Activated CD8-positive, alpha-beta memory T cell treated with anti-CD3 and anti-CD28 coated beads, Interleukin-2, amount 10 ng/mL, durations not matched to agents 7 days and 5 days (primary cell): ENCODE measurements at regions not wholly inside any gene's neighbourhood (a gene's known extent, or its start where the extent isn't known, plus 50 kb on each side); places are given as distances from the start of the nearest gene placed in this dataset.
A peak's percentile ranks its signal among the peaks of the same experiment; 100 is the strongest.

Experiments used
- ATAC-seq: fragments of 150-1000 bp; cut with Tn5 transposase; one replicate; pipeline ENCODE4 v1.10.0; 2021; ENCODE audit warnings: moderate library complexity
- CTCF ChIA-PET: fragments of 350-600 bp; sonication (Branson Sonifier 250); formaldehyde crosslinking; loops from one replicate; lab custom pipeline; 2021; ENCODE audit warnings: antibody characterized with exemption; lab: Charles Lee
- DNase-seq: peaks from one replicate; pipeline ENCODE4 v3.0.0-alpha.2; 2020
- H3K27ac Mint-ChIP-seq: one replicate; pipeline ENCODE4 v1.8.0; 2021; ENCODE audit warnings: mild to moderate bottlenecking, mixed read lengths
- H3K27me3 Mint-ChIP-seq: one replicate; pipeline ENCODE4 v1.8.0; 2021; ENCODE audit warnings: mixed read lengths
- H3K36me3 Mint-ChIP-seq: one replicate; pipeline ENCODE4 v1.8.0; 2021; ENCODE audit warnings: mild to moderate bottlenecking, mixed read lengths
- H3K4me1 Mint-ChIP-seq: one replicate; pipeline ENCODE4 v1.8.0; 2021; ENCODE audit warnings: mixed read lengths
- H3K4me3 Mint-ChIP-seq: one replicate; pipeline ENCODE4 v1.8.0; 2021; ENCODE audit warnings: mild to moderate bottlenecking, moderate library complexity, mixed read lengths
- H3K9me3 Mint-ChIP-seq: one replicate; pipeline ENCODE4 v1.8.0; 2022; ENCODE audit warnings: low read depth, mixed read lengths

DNA sequence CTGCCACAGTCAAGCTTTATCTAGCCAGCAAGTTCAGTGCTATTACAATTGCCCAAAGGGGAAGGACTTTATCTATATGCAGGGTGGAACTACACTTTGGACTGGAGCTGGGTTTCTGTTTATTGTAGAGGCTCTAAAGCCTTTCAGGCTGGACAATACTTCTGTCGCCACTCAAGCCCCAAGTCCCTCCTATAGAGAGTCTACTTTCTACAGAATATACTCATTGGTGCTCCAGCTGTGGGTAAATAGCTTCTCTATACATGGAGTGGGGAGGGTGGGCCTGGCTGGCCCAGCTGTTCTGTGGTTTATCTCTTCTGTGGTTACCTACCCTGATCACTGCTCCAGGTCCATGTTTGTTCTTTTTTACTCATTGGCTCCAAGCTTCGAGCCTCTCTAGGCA is 151.8 kb upstream of the MYLIP start:
- H3K27me3 Mint-ChIP-seq: peaks cover 17% of the 10 kb centered on the region
- no peak for DNase-seq
- peaks cover 5% of the 10 kb centered on the region for H3K9me3 Mint-ChIP-seq
- CTCF ChIA-PET: no interaction called here
- no peak overlapping the region for H3K27ac Mint-ChIP-seq
- ATAC-seq: no peak
- no peak overlapping the region for H3K4me3 Mint-ChIP-seq
- H3K4me1 Mint-ChIP-seq: no peaks in the 10 kb centered on the region
- peaks cover 2% of the 10 kb centered on the region for H3K36me3 Mint-ChIP-seq

DNA sequence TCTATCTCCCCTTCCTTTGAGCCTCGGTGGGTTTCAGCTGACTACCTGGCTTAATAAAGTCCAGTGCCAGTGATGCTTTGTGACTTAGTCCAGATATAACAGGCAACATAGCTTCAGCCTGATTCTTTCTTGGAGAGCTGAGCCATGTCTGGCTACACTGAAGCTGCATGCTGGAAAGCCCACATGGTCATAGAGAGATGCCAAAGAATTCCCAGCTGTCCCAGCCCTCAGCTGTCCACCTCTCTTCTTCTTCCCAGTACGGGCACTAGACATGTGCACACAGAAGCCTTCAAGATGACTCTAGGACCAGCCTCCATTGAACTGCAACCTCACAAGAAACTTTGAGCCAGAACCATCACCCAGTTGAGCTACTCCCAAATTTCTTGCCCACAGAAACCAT is 154.1 kb upstream of the MYLIP start:
- H3K27me3 Mint-ChIP-seq: peaks cover 16% of the 10 kb centered on the region
- H3K9me3 Mint-ChIP-seq: peaks cover 5% of the 10 kb centered on the region
- H3K4me1 Mint-ChIP-seq: no peaks in the 10 kb centered on the region
- no peak for DNase-seq
- no peak for ATAC-seq
- no peak overlapping the region for H3K4me3 Mint-ChIP-seq
- CTCF ChIA-PET: no interaction called here
- H3K36me3 Mint-ChIP-seq: peaks cover 2% of the 10 kb centered on the region
- H3K27ac Mint-ChIP-seq: no peak overlapping the region

DNA sequence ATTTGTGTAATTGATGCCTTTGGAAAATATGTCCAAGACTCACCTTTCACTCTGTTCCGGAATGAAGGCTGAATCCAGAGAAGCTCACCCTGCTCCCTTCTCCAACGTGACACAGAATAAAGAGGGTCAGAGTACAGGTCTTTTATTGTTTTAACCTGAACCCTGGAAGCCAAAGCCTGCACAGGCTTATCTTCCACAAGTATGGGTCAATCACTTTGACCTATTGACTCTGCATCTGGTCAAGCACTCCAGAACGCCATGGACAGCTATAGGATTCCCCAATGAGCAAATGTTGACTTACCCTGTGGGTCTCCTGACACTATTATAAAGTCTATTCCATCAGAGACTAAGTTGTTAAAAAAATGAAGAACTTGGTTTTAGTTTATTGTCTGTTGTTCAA is 158.4 kb upstream of the MYLIP start:
- peaks cover 13% of the 10 kb centered on the region for H3K27me3 Mint-ChIP-seq
- DNase-seq (no peak), ATAC-seq (no peak)
- no peak overlapping the region for H3K4me3 Mint-ChIP-seq
- H3K36me3 Mint-ChIP-seq: peaks cover 2% of the 10 kb centered on the region
- H3K9me3 Mint-ChIP-seq: peaks cover 5% of the 10 kb centered on the region
- H3K4me1 Mint-ChIP-seq: no peaks in the 10 kb centered on the region
- no peak overlapping the region for H3K27ac Mint-ChIP-seq
- CTCF ChIA-PET: no interaction called here

DNA sequence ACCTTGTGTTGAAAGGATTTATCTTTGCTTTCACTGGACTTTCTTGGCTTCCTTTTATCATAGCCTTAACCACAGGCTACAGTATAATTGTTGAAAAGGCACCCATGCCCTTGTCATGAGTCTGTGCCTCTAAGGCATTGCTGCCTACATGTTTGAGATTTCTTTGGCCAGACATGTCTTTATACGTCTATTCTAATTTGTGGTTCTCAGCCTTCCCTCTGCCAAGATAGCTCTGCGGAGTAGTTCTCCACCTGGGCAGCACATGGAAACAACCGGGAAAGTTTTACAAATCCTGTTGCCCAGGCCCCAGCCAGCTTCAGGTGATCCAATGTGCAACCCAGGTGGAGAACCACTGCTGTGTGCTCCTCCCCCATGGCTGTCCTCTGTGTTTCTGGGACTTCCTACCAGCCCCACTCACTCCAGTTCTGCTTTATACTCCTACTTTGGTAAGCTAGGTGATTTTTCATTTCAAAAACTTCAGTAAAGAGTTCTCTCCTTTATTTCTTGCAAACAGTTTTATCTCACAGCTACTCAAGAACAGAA is 159.6 kb upstream of the MYLIP start:
- Mint-ChIP-seq H3K36me3 (peaks cover 2% of the 10 kb centered on the region), H3K9me3 (peaks cover 3% of the 10 kb centered on the region), H3K4me1 (peaks cover 2% of the 10 kb centered on the region), H3K27ac (no peak overlapping the region), H3K27me3 (peaks cover 8% of the 10 kb centered on the region), H3K4me3 (no peak overlapping the region)
- CTCF ChIA-PET: no interaction called here
- DNase-seq (peak; percentile 12), ATAC-seq (no peak)

DNA sequence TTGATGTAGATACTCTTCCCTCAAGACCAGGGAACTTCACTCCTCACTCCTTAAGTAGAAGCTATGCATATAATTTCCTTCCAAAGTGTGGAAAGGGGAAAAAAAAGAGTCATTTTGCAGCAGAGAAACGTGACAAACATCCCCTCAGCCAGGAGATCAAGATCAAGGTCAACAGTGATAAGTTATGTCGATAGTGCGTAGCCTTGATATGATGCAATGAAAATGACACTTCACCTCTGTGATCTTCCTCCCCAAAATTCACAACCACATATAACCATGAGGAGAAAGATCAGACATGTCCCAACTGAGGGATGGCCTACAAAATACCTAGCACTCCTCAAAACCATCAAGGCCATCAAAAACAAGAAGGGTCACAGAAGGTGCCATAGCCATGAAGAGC is 160.4 kb upstream of the MYLIP start:
- no peaks in the 10 kb centered on the region for H3K9me3 Mint-ChIP-seq
- no peak overlapping the region for H3K27ac Mint-ChIP-seq
- H3K4me1 Mint-ChIP-seq: peaks cover 6% of the 10 kb centered on the region
- DNase-seq (no peak), ATAC-seq (no peak)
- peaks cover 8% of the 10 kb centered on the region for H3K27me3 Mint-ChIP-seq
- no peak overlapping the region for H3K4me3 Mint-ChIP-seq
- no peaks in the 10 kb centered on the region for H3K36me3 Mint-ChIP-seq
- CTCF ChIA-PET: no interaction called here

DNA sequence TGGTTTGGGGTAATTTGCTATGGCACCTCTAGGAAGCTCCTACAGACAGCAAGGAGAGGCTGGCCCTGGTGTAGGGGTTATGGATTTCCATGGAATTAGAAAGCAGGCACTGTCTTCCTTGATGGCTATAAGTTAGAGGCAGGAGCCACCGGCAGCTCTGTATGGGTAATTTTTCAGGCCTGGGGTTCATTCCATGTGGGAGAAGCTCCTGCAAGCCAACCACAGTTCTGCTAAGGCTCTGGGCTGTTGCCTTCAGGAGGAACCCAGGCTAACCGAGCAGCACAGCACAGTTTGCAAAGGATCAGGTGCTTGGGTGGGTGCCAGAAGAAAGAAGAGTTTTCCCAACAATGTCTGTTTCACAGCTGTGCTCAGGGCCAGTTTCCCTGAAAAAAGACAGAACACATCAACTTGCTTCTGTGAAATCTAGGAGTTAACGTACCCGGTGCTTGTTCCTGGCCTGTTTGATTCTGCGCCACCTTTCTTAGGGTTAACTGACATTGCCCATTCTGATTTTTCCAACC is 162.8 kb upstream of the MYLIP start:
- CTCF ChIA-PET: no interaction called here
- DNase-seq (peak; percentile 19), ATAC-seq (no peak)
- Mint-ChIP-seq H3K4me1 (peaks cover 26% of the 10 kb centered on the region), H3K9me3 (no peaks in the 10 kb centered on the region), H3K4me3 (no peak overlapping the region), H3K36me3 (peaks cover 4% of the 10 kb centered on the region), H3K27me3 (peaks cover 4% of the 10 kb centered on the region), H3K27ac (no peak overlapping the region)

- peaks cover 28% of the 10 kb centered on the region for H3K4me1 Mint-ChIP-seq
- H3K27me3 Mint-ChIP-seq: peaks cover 2% of the 10 kb centered on the region
- ATAC-seq (peak; percentile 82), DNase-seq (peak; percentile 65)
- H3K9me3 Mint-ChIP-seq: no peaks in the 10 kb centered on the region
- no peak overlapping the region for H3K4me3 Mint-ChIP-seq
- peaks cover 4% of the 10 kb centered on the region for H3K36me3 Mint-ChIP-seq
- CTCF ChIA-PET: no interaction called here
- H3K27ac Mint-ChIP-seq: peak overlapping the region; percentile 75
Measured at GRCh38 chr6:15962449-15962764, 166.5 kb upstream of the MYLIP start.

- Mint-ChIP-seq H3K4me1 (peaks cover 28% of the 10 kb centered on the region), H3K36me3 (peaks cover 4% of the 10 kb centered on the region), H3K4me3 (no peak overlapping the region), H3K27me3 (peaks cover 6% of the 10 kb centered on the region), H3K9me3 (no peaks in the 10 kb centered on the region), H3K27ac (peak overlapping the region; percentile 75)
- DNase-seq (peak; percentile 12), ATAC-seq (no peak)
- CTCF ChIA-PET: interaction anchor here (1.2 kb wide), 1 partner anchor 221 kb away, joined by 5 read pairs; no protein-coding TSS in a partner anchor
Measured at GRCh38 chr6:15961635-15962448, 167.0 kb upstream of the MYLIP start.

DNA sequence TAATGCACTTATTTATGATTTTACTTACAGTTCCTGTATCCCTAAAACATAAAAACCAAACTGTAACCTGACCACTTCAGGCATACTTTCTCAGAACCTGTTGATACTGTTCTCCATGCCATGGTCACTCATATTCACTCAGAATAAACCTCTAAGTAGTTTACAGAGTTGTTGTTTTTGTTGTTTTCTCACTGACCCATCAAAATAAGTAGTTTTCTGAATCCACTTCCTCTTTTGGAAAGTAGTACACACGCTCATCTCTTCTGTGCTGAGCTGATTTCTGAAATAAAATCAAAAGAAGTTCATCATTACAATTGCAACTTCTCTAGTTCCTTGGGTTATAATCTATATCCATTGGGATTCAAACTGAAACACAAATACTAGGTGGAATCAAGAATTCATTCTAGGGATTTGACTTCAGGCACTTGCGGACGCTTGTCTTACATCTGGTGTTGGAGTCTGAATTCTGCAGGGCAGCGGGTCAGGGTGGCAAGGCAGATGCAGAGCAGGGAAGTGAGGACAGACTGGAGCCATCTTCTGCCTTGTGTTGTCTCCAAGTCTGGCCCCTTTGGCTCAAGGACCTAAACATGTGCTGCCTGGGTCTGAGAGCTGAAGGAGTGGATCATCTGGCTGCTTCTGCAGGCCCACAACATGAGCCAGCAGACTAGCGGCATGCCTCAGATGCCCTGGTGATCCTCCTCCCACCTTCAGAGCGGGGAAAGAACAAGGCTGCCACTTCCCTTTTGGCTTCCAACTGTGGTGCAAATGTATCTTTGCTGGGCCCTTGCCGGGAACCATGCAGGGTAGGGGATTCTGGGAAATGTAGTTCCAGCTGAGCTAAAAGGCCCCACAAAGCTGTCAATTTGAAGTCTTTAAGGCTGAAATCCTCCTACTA is 167.9 kb upstream of the MYLIP start:
- Mint-ChIP-seq H3K4me1 (peaks cover 33% of the 10 kb centered on the region), H3K27ac (no peak overlapping the region), H3K36me3 (peaks cover 4% of the 10 kb centered on the region), H3K4me3 (no peak overlapping the region), H3K9me3 (no peaks in the 10 kb centered on the region), H3K27me3 (peaks cover 6% of the 10 kb centered on the region)
- no peak for ATAC-seq
- peak; percentile 23 for DNase-seq
- CTCF ChIA-PET: interaction anchor here (1.2 kb wide), 1 partner anchor 222 kb away, joined by 5 read pairs; no protein-coding TSS in a partner anchor

DNA sequence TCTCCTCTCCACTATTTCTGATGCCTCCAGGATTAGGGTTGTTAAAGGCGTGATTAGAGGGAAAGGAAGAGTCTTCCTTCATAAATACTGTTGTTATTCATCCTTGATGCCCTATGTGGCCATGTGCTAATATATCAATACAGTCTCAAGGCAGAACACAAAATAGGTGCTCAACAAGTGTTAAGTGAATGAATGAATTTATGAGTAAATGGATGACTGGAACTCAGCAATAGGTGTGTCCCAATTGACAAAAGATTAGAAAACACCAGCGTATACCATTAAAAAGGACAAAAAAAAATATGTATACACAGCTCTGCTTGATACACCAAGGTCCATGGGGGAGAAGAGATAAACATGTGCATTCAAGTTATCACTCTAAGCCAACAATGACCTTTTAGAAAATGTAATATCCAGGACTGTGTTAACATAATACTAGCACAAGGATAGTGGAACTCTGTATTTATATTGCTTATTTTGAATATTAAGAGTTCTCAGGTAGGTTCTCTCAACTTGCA is 171.2 kb upstream of the MYLIP start:
- no peaks in the 10 kb centered on the region for H3K9me3 Mint-ChIP-seq
- peaks cover 6% of the 10 kb centered on the region for H3K27me3 Mint-ChIP-seq
- H3K4me3 Mint-ChIP-seq: no peak overlapping the region
- no peak overlapping the region for H3K27ac Mint-ChIP-seq
- H3K4me1 Mint-ChIP-seq: peaks cover 21% of the 10 kb centered on the region
- ATAC-seq: no peak
- CTCF ChIA-PET: no interaction called here
- peaks cover 4% of the 10 kb centered on the region for H3K36me3 Mint-ChIP-seq
- DNase-seq: no peak

DNA sequence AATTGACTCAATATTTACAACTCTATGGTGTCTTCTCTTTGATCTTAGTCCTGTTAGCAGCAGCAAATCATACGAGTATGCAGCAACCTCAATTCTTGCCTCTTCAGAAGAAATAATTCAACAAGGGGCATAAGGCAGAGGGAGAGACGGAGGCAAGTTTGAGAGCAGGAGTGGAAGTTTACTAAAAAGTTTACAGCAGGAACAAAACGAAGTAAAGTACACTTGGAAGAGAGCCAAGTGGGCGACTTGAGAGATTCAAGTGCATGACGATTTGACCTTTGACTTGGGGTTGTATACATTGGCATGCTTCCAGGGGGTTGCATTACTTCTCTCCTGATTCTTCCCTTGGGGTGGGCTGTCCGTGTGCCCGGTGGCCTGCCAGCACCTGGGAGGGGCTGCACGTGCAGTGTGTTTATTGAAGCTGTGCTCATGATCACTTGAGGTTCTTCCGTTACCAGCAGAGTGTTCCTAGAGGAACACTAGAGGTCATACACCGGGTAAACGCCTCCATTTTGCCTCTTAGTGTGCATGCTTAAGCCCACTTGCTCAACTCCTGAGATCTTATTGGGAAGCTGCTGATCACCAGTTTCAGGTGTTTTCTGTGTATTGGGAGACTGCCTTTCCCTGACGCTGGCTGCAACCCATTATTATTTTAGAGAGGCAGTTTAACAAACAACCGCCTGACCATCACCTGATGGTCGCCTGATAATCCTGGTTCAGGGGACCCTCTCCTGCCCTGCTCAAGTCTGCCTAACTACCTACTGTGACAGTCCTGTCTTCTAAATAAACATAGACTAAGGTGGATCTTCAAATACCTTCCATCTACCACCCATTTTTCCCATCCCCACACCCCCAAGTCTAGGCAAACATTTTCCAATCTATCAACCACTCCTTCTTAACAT is 172.4 kb upstream of the MYLIP start:
- peaks cover 6% of the 10 kb centered on the region for H3K27me3 Mint-ChIP-seq
- CTCF ChIA-PET: no interaction called here
- no peaks in the 10 kb centered on the region for H3K9me3 Mint-ChIP-seq
- no peaks in the 10 kb centered on the region for H3K36me3 Mint-ChIP-seq
- H3K4me3 Mint-ChIP-seq: no peak overlapping the region
- no peak for DNase-seq
- peaks cover 9% of the 10 kb centered on the region for H3K4me1 Mint-ChIP-seq
- no peak overlapping the region for H3K27ac Mint-ChIP-seq
- ATAC-seq: no peak

DNA sequence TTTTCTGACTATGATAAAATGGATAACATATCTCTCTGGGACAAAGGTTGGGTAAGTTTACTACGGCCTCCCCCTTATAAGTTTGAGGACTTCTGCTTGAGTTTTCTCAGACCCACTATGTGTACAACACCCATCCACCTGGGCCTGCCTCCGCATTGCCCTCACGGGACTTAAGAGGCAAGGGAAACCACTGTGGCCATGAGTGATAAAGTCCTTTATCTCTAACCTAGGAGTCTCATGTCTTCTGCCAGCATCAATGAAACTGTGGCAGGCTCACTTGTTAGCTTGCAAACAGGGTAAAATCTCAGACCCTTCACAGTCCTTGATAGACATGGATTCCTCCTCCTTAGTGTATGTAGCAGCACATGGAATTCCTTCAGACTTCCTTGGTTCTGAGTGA is 173.4 kb upstream of the MYLIP start:
- no peak overlapping the region for H3K4me3 Mint-ChIP-seq
- CTCF ChIA-PET: no interaction called here
- no peaks in the 10 kb centered on the region for H3K9me3 Mint-ChIP-seq
- no peak for DNase-seq
- no peaks in the 10 kb centered on the region for H3K36me3 Mint-ChIP-seq
- peaks cover 6% of the 10 kb centered on the region for H3K27me3 Mint-ChIP-seq
- no peak for ATAC-seq
- H3K27ac Mint-ChIP-seq: no peak overlapping the region
- H3K4me1 Mint-ChIP-seq: peaks cover 4% of the 10 kb centered on the region
